Osteocyte (in vitro differentiated cells): ENCODE measurements at regions not wholly inside any gene's neighbourhood (a gene's known extent, or its start where the extent isn't known, plus 50 kb on each side); places are given as distances from the start of the nearest gene placed in this dataset.
"Not testable (repeated sequence)": the region's sequence is repeated elsewhere in the genome, so short reads cannot be mapped to it uniquely, and the experiment has no call there.

Experiments used
- DNase-seq: peaks from one replicate; pipeline ENCODE4 v3.0.0; 2021; ENCODE audit warnings: mixed read lengths; ENCODE audit not compliant: unreplicated experiment; ENCODE audit errors: extremely low spot score
- H3K27ac Mint-ChIP-seq: one replicate; pipeline ENCODE4 v1.8.0; 2021; ENCODE audit warnings: mild to moderate bottlenecking, mixed read lengths; ENCODE audit not compliant: unreplicated experiment
- H3K27me3 Mint-ChIP-seq: one replicate; pipeline ENCODE4 v1.8.0; 2021; ENCODE audit warnings: mixed read lengths; ENCODE audit not compliant: unreplicated experiment
- H3K36me3 Mint-ChIP-seq: one replicate; pipeline ENCODE4 v1.8.0; 2021; ENCODE audit warnings: mixed read lengths; ENCODE audit not compliant: unreplicated experiment
- H3K4me1 Mint-ChIP-seq: one replicate; pipeline ENCODE4 v1.8.0; 2021; ENCODE audit warnings: mixed read lengths; ENCODE audit not compliant: unreplicated experiment
- H3K4me3 Mint-ChIP-seq: one replicate; pipeline ENCODE4 v1.8.0; 2021; ENCODE audit warnings: mild to moderate bottlenecking, moderate library complexity, mixed read lengths; ENCODE audit not compliant: unreplicated experiment
- H3K9me3 Mint-ChIP-seq: one replicate; pipeline ENCODE4 v1.8.0; 2021; ENCODE audit warnings: mixed read lengths; ENCODE audit not compliant: unreplicated experiment
- CTCF ChIP-seq: fragments of 200-600 bp; sonication (generic); IDR thresholded peaks from 2 replicates; pipeline ENCODE4 v1.5.0; 2021; ENCODE audit warnings: antibody characterized with exemption, mild to moderate bottlenecking, moderate library complexity

DNA sequence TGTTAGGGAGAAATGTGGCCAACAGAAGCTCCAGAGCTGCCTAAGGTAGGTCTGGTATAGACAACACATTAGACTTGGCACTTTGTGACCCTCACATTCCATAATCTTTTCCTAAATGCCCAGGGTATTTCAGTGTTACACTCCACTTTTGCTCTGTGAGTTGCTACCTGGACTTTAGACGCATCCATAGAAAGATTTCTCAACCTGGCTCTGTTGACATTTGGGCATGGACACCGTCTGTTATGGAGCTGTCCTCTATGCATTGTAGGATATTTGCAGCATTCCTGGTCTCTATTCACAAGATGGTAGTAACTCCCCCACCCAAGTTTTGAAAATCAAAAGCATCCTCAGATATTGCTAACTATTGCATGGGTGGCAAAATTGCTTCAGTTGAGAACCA lies 136.5 kb upstream of the NETO1 start:
- no peaks in the 10 kb centered on the region for H3K36me3 Mint-ChIP-seq
- no peak for TF ChIP-seq CTCF
- no peaks in the 10 kb centered on the region for H3K27me3 Mint-ChIP-seq
- no peak overlapping the region for H3K27ac Mint-ChIP-seq
- H3K9me3 Mint-ChIP-seq, result no peaks in the 10 kb centered on the region
- DNase-seq, result no peak
- no peak overlapping the region for H3K4me3 Mint-ChIP-seq
- no peaks in the 10 kb centered on the region for H3K4me1 Mint-ChIP-seq

DNA sequence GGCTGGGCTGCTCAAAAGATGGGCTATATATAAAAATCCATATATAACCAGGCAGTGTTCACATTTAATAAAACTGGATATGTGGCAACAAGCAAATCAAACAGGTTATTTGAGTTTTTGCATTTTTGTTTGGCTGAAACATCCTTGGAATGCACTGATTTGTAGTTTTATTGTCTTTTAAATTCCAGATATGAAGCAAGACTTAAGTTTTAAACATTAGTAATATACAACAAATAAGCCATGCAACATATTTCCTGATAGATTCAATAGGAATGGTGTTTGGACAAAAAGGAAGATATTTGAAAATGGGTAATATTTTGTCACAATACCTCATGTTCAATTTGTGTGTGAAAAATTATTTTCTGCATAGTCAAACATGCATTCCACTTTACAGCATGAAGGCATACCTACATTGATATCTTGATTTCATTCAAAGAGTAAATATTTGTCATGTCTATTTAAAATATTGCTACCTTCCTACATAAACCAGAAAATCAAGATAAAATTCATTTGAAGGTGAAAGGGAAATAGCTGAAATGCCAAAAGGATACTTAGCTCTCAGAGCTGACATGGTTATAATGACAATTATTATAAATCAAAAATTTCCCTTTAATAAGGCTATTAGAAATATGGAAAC lies 132.3 kb upstream of the NETO1 start:
- Mint-ChIP-seq H3K4me1 (no peaks in the 10 kb centered on the region), H3K9me3 (no peaks in the 10 kb centered on the region), H3K4me3 (no peak overlapping the region), H3K27me3 (no peaks in the 10 kb centered on the region), H3K27ac (no peak overlapping the region), H3K36me3 (no peaks in the 10 kb centered on the region)
- TF ChIP-seq CTCF, result no peak
- DNase-seq, result no peak

DNA sequence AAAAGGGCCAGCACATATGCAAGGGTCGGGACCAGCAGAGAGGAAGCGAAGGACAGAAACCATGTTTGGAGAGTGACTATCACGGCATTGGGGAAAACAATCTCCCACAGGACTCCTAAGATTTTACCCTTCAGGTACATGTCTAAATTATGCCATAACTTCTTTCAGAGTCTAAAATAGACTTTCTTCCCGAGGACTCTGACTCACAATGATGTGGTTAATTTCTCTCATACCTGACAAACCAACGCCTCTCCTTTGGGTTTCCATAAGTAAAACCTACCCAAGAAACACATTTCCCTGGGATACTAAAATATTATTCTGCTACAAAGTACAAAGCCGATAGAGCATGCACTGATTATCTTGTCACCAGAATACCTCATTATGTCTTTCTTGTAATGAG lies 127.8 kb upstream of the NETO1 start:
- DNase-seq, result no peak

DNA sequence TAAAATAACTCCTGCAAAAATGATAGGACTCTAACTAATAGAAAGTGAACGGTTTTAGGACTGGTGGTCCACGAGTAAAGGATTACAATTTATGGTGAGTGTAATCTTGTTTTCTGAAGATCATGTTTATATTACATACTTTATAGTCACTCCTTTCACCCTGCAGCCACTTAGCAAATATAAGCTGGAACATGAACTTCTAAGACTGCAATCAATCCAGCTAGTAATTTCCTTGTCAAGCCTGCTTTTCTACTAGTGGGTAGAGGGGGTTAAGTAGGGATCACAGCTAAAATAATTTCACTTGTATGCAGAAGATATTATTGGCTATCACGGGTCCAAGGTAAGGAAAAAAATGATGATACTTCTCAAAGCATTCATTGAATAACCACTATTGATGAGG lies 125.5 kb upstream of the NETO1 start:
- Mint-ChIP-seq H3K36me3 (no peaks in the 10 kb centered on the region), H3K9me3 (peaks cover 5% of the 10 kb centered on the region), H3K27ac (no peak overlapping the region), H3K27me3 (no peaks in the 10 kb centered on the region), H3K4me1 (no peaks in the 10 kb centered on the region), H3K4me3 (no peak overlapping the region)
- no peak for DNase-seq
- no peak for TF ChIP-seq CTCF

More for the DNA sequence above, 127.8 kb upstream of the NETO1 start:
- no peak overlapping the region for H3K4me3 Mint-ChIP-seq
- peaks cover 5% of the 10 kb centered on the region for H3K9me3 Mint-ChIP-seq
- no peaks in the 10 kb centered on the region for H3K36me3 Mint-ChIP-seq
- H3K27ac Mint-ChIP-seq, result no peak overlapping the region
- no peaks in the 10 kb centered on the region for H3K4me1 Mint-ChIP-seq
- H3K27me3 Mint-ChIP-seq, result no peaks in the 10 kb centered on the region
- TF ChIP-seq CTCF, result no peak

- DNase-seq, result no peak
- no peaks in the 10 kb centered on the region for H3K36me3 Mint-ChIP-seq
- no peak overlapping the region for H3K4me3 Mint-ChIP-seq
- no peak overlapping the region for H3K27ac Mint-ChIP-seq
- H3K27me3 Mint-ChIP-seq, result no peaks in the 10 kb centered on the region
- H3K4me1 Mint-ChIP-seq, result no peaks in the 10 kb centered on the region
- TF ChIP-seq CTCF, result no peak
- peaks cover 10% of the 10 kb centered on the region for H3K9me3 Mint-ChIP-seq
Measured at GRCh38 chr18:72991379-72991778, 123.6 kb upstream of the NETO1 start.

DNA sequence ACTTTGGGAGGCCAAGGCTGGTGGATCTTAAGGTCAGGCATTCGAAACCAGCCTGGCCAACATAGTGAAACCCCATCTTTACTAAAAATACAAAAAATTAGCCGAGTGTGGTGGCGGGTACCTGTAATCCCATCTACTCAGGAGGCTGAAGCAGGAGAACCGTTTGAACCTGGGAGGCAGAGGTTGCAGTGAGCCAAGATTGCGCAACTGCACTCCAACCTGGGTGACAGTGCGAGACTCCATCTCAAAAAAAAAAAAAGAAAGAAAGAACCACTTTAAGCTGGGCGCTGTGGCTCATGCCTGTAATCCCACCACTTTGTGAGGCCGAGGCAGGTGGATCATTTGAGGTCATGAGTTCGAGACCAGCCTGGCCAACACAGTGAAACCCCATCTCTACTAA lies 119.8 kb upstream of the NETO1 start:
- H3K27me3 Mint-ChIP-seq, H3K4me3 Mint-ChIP-seq, H3K4me1 Mint-ChIP-seq, DNase-seq, H3K36me3 Mint-ChIP-seq, H3K27ac Mint-ChIP-seq: not testable (repeated sequence)
- peaks cover 17% of the 10 kb centered on the region for H3K9me3 Mint-ChIP-seq
